Fibroblast of lung (primary cell): ENCODE measurements at regions not wholly inside any gene's neighbourhood (a gene's known extent, or its start where the extent isn't known, plus 50 kb on each side); places are given as distances from the start of the nearest gene placed in this dataset.

Experiments used
- DNase-seq, 2 donors: peaks; one replicate each; pipeline versions ENCODE4 v3.0.0 to v3.0.0-alpha.2; 2010; ENCODE audit warnings: low read depth in 2 of 2
- H2AFZ ChIP-seq: 2 replicates; pipeline ENCODE4 v1.5.1; 2012; ENCODE audit warnings: low read length, control low read depth, inconsistent platforms
- H3K27ac ChIP-seq: 2 replicates; pipeline ENCODE4 v1.5.1; 2011; ENCODE audit warnings: low read length, control low read depth; ENCODE audit not compliant: insufficient read depth
- H3K27me3 ChIP-seq: 2 replicates; pipeline ENCODE4 v1.5.1; 2011; ENCODE audit warnings: mild to moderate bottlenecking, low read length; ENCODE audit not compliant: control insufficient read depth, insufficient read depth
- H3K36me3 ChIP-seq: 2 replicates; pipeline ENCODE4 v1.5.1; 2011; ENCODE audit warnings: low read length; ENCODE audit not compliant: control insufficient read depth, insufficient read depth
- H3K4me1 ChIP-seq: 2 replicates; pipeline ENCODE4 v1.5.1; 2011; ENCODE audit warnings: low read length; ENCODE audit not compliant: control insufficient read depth, insufficient read depth; ENCODE audit errors: extremely low read depth
- H3K4me2 ChIP-seq: 2 replicates; pipeline ENCODE4 v1.5.1; 2011; ENCODE audit warnings: low read length, control low read depth; ENCODE audit not compliant: insufficient read depth; ENCODE audit errors: extremely low read depth
- H3K4me3 ChIP-seq, 4 experiments: fragments of 200-600 bp in 1 of 4; sonication (generic) in 1 of 4; replicated peaks in 1 of 4; 2 replicates each; pipeline ENCODE4 v1.5.1; 2011 to 2016; ENCODE audit warnings: low read length in 4 of 4, low read depth in 3 of 4, mild to moderate bottlenecking in 3 of 4, control low read depth in 2 of 4, inconsistent platforms in 1 of 4, mixed read lengths in 1 of 4; ENCODE audit not compliant: insufficient read depth in 1 of 4; ENCODE audit errors: control extremely low read depth in 1 of 4
- H3K79me2 ChIP-seq: 2 replicates; pipeline ENCODE4 v1.5.1; 2012; ENCODE audit warnings: mild to moderate bottlenecking, low read length, inconsistent platforms; ENCODE audit not compliant: control insufficient read depth, insufficient read depth
- H3K9ac ChIP-seq: 2 replicates; pipeline ENCODE4 v1.5.1; 2011; ENCODE audit warnings: mild to moderate bottlenecking, low read length, control low read depth; ENCODE audit not compliant: insufficient read depth
- H3K9me3 ChIP-seq: 2 replicates; pipeline ENCODE4 v1.5.1; 2012; ENCODE audit warnings: low read depth, low read length; ENCODE audit not compliant: control insufficient read depth, insufficient read depth
- H4K20me1 ChIP-seq: 2 replicates; pipeline ENCODE4 v1.5.1; 2011; ENCODE audit warnings: low read length; ENCODE audit not compliant: control insufficient read depth, insufficient read depth; ENCODE audit errors: extremely low read depth
- CTCF ChIP-seq, 2 donors: IDR thresholded peaks in 1 of 2; conservative IDR thresholded peaks in 1 of 2; 1 replicate in 1 of 2; 2 replicates in 1 of 2; pipeline ENCODE4 v1.5.1; 2011 to 2012; ENCODE audit warnings: low read length in 2 of 2, control low read depth in 1 of 2, inconsistent platforms in 1 of 2, low read depth in 1 of 2, mild to moderate bottlenecking in 1 of 2
- EZH2 ChIP-seq: IDR thresholded peaks from 2 replicates; pipeline ENCODE4 v1.5.1; 2012; ENCODE audit warnings: low read length, control low read depth, mild to moderate bottlenecking; ENCODE audit errors: missing control alignments

GRCh38 chr4:13126976-13127910, 356.9 kb downstream of the RAB28 start:
- no peaks in the 10 kb centered on the region for H4K20me1 ChIP-seq
- no peak for DNase-seq

DNA sequence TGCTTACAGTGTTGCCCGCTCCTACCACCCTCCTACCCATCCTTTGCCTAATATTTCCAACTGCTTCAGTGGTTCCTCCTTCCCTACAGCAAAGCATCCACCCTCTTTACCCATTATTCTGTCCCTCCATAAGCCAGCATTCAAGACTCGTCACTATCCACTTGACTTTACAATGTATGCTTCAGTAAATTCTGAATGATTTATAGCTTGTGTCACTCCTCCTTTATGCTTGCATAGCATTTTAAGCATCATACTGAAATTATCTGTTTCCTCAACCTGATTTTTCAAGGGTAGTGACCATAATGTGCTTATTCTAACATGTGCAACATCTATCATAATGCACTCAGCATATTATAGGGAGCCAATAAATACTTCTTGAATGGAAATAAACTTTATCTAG, 365.5 kb downstream of the RAB28 start:
- Histone ChIP-seq H3K4me3 (no peak overlapping the region), H4K20me1 (no peaks in the 10 kb centered on the region)
- no peak for TF ChIP-seq CTCF (conservative IDR thresholded peaks at IDR 0.05 in 1 of 2, IDR thresholded peaks at IDR 0.05 in 1 of 2; ENCODE audit: low read depth in 1 of 2, low read length in 2 of 2)
- no peak for TF ChIP-seq EZH2

More at GRCh38 chr4:13126976-13127910, 356.9 kb downstream of the RAB28 start:
- Histone ChIP-seq H3K27ac (no peak overlapping the region), H3K27me3 (no peaks in the 10 kb centered on the region), H3K9me3 (no peaks in the 10 kb centered on the region), H3K4me2 (no peak overlapping the region), H3K9ac (no peak overlapping the region), H2AFZ (no peak overlapping the region), H3K4me1 (no peaks in the 10 kb centered on the region), H3K36me3 (no peaks in the 10 kb centered on the region), H3K79me2 (no peaks in the 10 kb centered on the region), H3K4me3 (no peak overlapping the region)
- TF ChIP-seq EZH2 (no peak), CTCF (conservative IDR thresholded peaks at IDR 0.05 in 1 of 2, IDR thresholded peaks at IDR 0.05 in 1 of 2; ENCODE audit: low read depth in 1 of 2, low read length in 2 of 2) (no peak)

GRCh38 chr4:13117185-13117584, 367.0 kb downstream of the RAB28 start:
- Histone ChIP-seq H3K79me2 (no peaks in the 10 kb centered on the region), H3K4me2 (no peak overlapping the region), H3K27ac (no peak overlapping the region), H2AFZ (no peak overlapping the region), H4K20me1 (no peaks in the 10 kb centered on the region), H3K9me3 (no peaks in the 10 kb centered on the region), H3K4me3 (no peak overlapping the region), H3K27me3 (no peaks in the 10 kb centered on the region), H3K9ac (no peak overlapping the region), H3K4me1 (no peaks in the 10 kb centered on the region), H3K36me3 (no peaks in the 10 kb centered on the region)
- no peak for DNase-seq
- TF ChIP-seq EZH2 (no peak), CTCF (conservative IDR thresholded peaks at IDR 0.05 in 1 of 2, IDR thresholded peaks at IDR 0.05 in 1 of 2; ENCODE audit: low read depth in 1 of 2, low read length in 2 of 2) (no peak)

More for the DNA sequence above, 365.5 kb downstream of the RAB28 start:
- no peak for DNase-seq
- Histone ChIP-seq H3K79me2 (no peaks in the 10 kb centered on the region), H2AFZ (no peak overlapping the region), H3K27me3 (no peaks in the 10 kb centered on the region), H3K27ac (no peak overlapping the region), H3K4me2 (no peak overlapping the region), H3K9ac (no peak overlapping the region), H3K4me1 (no peaks in the 10 kb centered on the region), H3K9me3 (no peaks in the 10 kb centered on the region), H3K36me3 (no peaks in the 10 kb centered on the region)
